ENCODE measurements at regions not wholly inside any gene's neighbourhood (a gene's known extent, or its start where the extent isn't known, plus 50 kb on each side); places are given as distances from the start of the nearest gene placed in this dataset.
A peak's percentile ranks its signal among the peaks of the same experiment; 100 is the strongest.

- no peaks in the 10 kb centered on the region for H3K36me3 ChIP-seq
- no peak overlapping the region for H3K27ac ChIP-seq
- DNase-seq = no peak
- H3K4me3 ChIP-seq = no peak overlapping the region
- no peaks in the 10 kb centered on the region for H3K9me3 ChIP-seq (replicated peaks)
- no peaks in the 10 kb centered on the region for H3K4me1 ChIP-seq
- 0 out of 2 replicates have a peak, but pooled peaks cover 3% of the 10 kb centered on the region for H3K27me3 ChIP-seq
Measured at GRCh38 chr4:127210893-127211649, 421.7 kb upstream of the INTU start.

GRCh38 chr4:127211650-127212560 is 420.9 kb upstream of the INTU start:
- Histone ChIP-seq H3K27ac (no peak overlapping the region), H3K4me1 (no peaks in the 10 kb centered on the region), H3K36me3 (no peaks in the 10 kb centered on the region), H3K9me3 (replicated peaks) (no peaks in the 10 kb centered on the region), H3K27me3 (0 out of 2 replicates have a peak, but pooled peaks cover 3% of the 10 kb centered on the region), H3K4me3 (no peak overlapping the region)
- DNase-seq = no peak

GRCh38 chr4:127212701-127213100 is 420.1 kb upstream of the INTU start:
- no peak overlapping the region for H3K4me3 ChIP-seq
- DNase-seq = peak in 1 of 2 experiments; percentile 5
- H3K27ac ChIP-seq = no peak overlapping the region
- 0 out of 2 replicates have a peak, but pooled peaks cover 3% of the 10 kb centered on the region for H3K27me3 ChIP-seq
- no peaks in the 10 kb centered on the region for H3K4me1 ChIP-seq
- H3K36me3 ChIP-seq = no peaks in the 10 kb centered on the region
- H3K9me3 ChIP-seq (replicated peaks) = no peaks in the 10 kb centered on the region

- DNase-seq = no peak
- Histone ChIP-seq H3K27me3 (0 out of 2 replicates have a peak, but pooled peaks cover 3% of the 10 kb centered on the region), H3K9me3 (replicated peaks) (no peaks in the 10 kb centered on the region), H3K4me3 (no peak overlapping the region), H3K36me3 (no peaks in the 10 kb centered on the region), H3K27ac (no peak overlapping the region), H3K4me1 (no peaks in the 10 kb centered on the region)
Measured at GRCh38 chr4:127214016-127214415, 418.7 kb upstream of the INTU start.

- no peak for DNase-seq
- H3K4me3 ChIP-seq = no peak overlapping the region
- H3K36me3 ChIP-seq = no peaks in the 10 kb centered on the region
- H3K27me3 ChIP-seq = 0 out of 2 replicates have a peak, but pooled peaks cover 3% of the 10 kb centered on the region
- H3K9me3 ChIP-seq (replicated peaks) = no peaks in the 10 kb centered on the region
- H3K27ac ChIP-seq = no peak overlapping the region
- H3K4me1 ChIP-seq = no peaks in the 10 kb centered on the region
Measured at GRCh38 chr4:127214931-127215330, 417.8 kb upstream of the INTU start.

DNA sequence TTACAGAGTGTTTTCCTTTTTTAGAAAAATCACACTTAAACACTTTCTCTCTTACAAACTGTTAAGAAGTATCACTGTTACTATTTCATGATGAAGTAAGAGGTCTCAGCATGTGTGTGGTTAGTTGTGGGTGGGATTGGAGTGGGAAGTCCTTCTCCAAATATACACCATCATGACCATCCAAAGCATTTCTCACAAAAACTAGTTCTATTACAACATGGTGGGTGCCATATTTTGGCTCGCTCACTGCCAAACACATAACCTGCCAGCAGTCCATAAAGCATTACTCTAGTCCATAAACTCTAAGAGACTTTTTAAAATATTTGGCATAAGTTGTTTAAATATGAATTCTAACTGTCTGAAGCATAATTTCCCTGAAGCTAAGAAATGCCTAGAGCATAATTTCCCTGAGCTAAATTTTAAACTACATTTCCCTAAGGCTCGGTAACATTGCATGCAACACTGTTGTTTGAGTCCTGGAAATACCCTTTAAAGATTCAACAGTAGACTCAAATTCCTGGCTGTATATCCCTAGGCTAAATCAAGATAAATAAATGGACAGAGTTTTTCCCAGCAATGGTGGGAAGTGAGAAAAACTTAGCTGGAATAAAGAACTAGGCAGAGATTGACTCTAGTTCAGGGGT is 415.0 kb upstream of the INTU start:
- no peaks in the 10 kb centered on the region for H3K27me3 ChIP-seq

DNA sequence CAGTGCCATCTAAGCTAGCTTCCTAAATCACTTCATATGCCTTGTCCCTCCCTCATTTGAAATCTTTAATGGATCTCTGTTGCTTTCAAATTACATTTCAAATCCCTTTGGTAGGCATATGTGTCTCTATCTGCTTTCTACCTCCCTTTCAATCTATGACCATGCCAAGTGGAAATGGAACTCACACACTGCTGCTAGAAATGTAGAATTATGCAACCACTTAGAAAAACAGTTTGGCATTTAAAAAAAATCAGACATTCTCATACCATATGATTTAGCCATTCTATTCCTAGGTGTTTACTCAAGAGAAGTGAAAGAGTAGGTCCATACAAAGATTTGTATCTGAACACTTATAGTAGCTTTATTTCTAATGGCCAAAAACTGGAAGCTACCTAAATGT is 413.5 kb upstream of the INTU start:
- Histone ChIP-seq H3K9me3 (replicated peaks) (no peaks in the 10 kb centered on the region), H3K4me3 (no peak overlapping the region), H3K36me3 (no peaks in the 10 kb centered on the region), H3K4me1 (no peaks in the 10 kb centered on the region), H3K27ac (no peak overlapping the region), H3K27me3 (no peaks in the 10 kb centered on the region)
- no peak for DNase-seq

More for the DNA sequence above, 415.0 kb upstream of the INTU start:
- Histone ChIP-seq H3K9me3 (replicated peaks) (no peaks in the 10 kb centered on the region), H3K4me3 (no peak overlapping the region), H3K36me3 (no peaks in the 10 kb centered on the region), H3K4me1 (no peaks in the 10 kb centered on the region), H3K27ac (no peak overlapping the region)
- DNase-seq = no peak

GRCh38 chr4:127224556-127224955 is 408.2 kb upstream of the INTU start:
- no peak overlapping the region for H3K27ac ChIP-seq
- H3K36me3 ChIP-seq = no peaks in the 10 kb centered on the region
- peak; percentile 38 to 52 for DNase-seq
- no peaks in the 10 kb centered on the region for H3K4me1 ChIP-seq
- H3K4me3 ChIP-seq = no peak overlapping the region
- no peaks in the 10 kb centered on the region for H3K27me3 ChIP-seq
- H3K9me3 ChIP-seq (replicated peaks) = no peaks in the 10 kb centered on the region

GRCh38 chr4:127229855-127230608 is 402.7 kb upstream of the INTU start:
- no peak for DNase-seq
- Histone ChIP-seq H3K9me3 (replicated peaks) (no peaks in the 10 kb centered on the region), H3K27me3 (no peaks in the 10 kb centered on the region), H3K27ac (no peak overlapping the region), H3K4me1 (no peaks in the 10 kb centered on the region), H3K36me3 (no peaks in the 10 kb centered on the region), H3K4me3 (no peak overlapping the region)

DNA sequence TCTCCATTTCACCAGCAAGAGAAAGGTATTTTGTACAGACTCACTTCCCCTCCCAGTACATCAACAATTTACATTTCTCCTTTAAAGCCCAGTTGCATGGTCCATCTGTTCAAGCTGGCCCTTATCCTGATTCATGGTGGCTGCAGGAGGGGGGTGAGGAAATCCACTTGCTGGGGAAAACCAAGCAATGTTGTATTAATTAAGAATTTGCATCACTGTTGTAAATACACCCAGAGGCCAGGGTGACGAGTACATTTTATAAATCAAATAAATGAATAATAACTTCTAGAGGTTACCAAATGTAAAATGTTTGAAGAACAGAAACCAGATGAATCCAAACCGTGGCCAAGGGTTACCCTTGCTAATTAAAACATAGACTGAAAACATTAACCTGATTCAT is 395.9 kb upstream of the INTU start:
- Histone ChIP-seq H3K4me1 (no peaks in the 10 kb centered on the region), H3K9me3 (replicated peaks) (no peaks in the 10 kb centered on the region), H3K36me3 (no peaks in the 10 kb centered on the region), H3K4me3 (no peak overlapping the region), H3K27ac (no peak overlapping the region), H3K27me3 (no peaks in the 10 kb centered on the region)
- no peak for DNase-seq

DNA sequence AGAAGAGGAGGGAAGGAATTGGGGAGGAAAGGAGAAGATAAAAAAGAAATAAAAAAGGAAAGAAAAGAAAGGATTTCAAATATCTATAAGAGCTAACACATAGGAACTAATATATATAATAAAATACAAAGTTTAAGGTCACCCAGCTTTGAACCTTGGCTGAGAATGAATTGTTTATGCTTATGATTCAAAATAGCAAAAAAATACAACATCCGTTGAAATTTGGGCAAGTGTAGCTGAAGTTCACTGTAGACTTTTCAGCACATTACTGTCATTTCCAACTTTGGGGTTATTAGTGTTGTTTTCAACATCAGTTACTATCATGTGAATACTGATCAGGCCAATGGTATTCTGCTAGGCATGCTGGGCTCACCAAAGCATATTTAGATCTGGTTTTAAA is 395.2 kb upstream of the INTU start:
- Histone ChIP-seq H3K36me3 (no peaks in the 10 kb centered on the region), H3K9me3 (replicated peaks) (no peaks in the 10 kb centered on the region), H3K4me3 (no peak overlapping the region), H3K4me1 (no peaks in the 10 kb centered on the region), H3K27me3 (no peaks in the 10 kb centered on the region), H3K27ac (no peak overlapping the region)
- no peak for DNase-seq

- Histone ChIP-seq H3K36me3 (no peaks in the 10 kb centered on the region), H3K27ac (no peak overlapping the region), H3K4me3 (no peak overlapping the region), H3K27me3 (no peaks in the 10 kb centered on the region), H3K9me3 (replicated peaks) (no peaks in the 10 kb centered on the region), H3K4me1 (no peaks in the 10 kb centered on the region)
- no peak for DNase-seq
Measured at GRCh38 chr4:127238956-127239475, 393.7 kb upstream of the INTU start.

GRCh38 chr4:127239902-127240763 is 392.6 kb upstream of the INTU start:
- no peaks in the 10 kb centered on the region for H3K4me1 ChIP-seq
- H3K27me3 ChIP-seq = no peaks in the 10 kb centered on the region
- H3K36me3 ChIP-seq = no peaks in the 10 kb centered on the region
- DNase-seq = no peak
- H3K4me3 ChIP-seq = no peak overlapping the region
- no peak overlapping the region for H3K27ac ChIP-seq
- H3K9me3 ChIP-seq (replicated peaks) = no peaks in the 10 kb centered on the region

Data from SJCRH30 (cell line).